ENCODE measurements at regions not wholly inside any gene's neighbourhood (a gene's known extent, or its start where the extent isn't known, plus 50 kb on each side); places are given as distances from the start of the nearest gene placed in this dataset.

- Histone ChIP-seq H2AFZ (ENCODE audit: control insufficient read depth, low read depth, low read length) (no peak overlapping the region), H3K4me1 (ENCODE audit: control insufficient read depth, insufficient read depth, low read length) (no peaks in the 10 kb centered on the region), H3K9me3 (replicated peaks; ENCODE audit: control insufficient read depth, insufficient read depth, low read length) (no peaks in the 10 kb centered on the region), H3K4me2 (ENCODE audit: control insufficient read depth, insufficient read depth) (no peak overlapping the region), H4K20me1 (ENCODE audit: control insufficient read depth, insufficient read depth) (no peaks in the 10 kb centered on the region), H3K27me3 (replicated peaks in 1 of 2; ENCODE audit: control insufficient read depth in 2 of 2, insufficient read depth in 2 of 2, low read length in 1 of 2) (no peaks in the 10 kb centered on the region), H3K4me3 (no peak overlapping the region), H3K79me2 (ENCODE audit: control insufficient read depth, insufficient read depth, low read length) (no peaks in the 10 kb centered on the region), H3K27ac (ENCODE audit: control insufficient read depth, insufficient read depth) (no peak overlapping the region), H3K36me3 (ENCODE audit: control insufficient read depth in 2 of 2, insufficient read depth in 2 of 2, low read length in 1 of 2) (no peaks in the 10 kb centered on the region), H3K9ac (ENCODE audit: control insufficient read depth, insufficient read depth, low read length) (no peak overlapping the region)
- in situ Hi-C loops (cut with MboI), result no loop called here
- BruUV-seq (replicated peaks), result no TSS peak
- FAIRE-seq (no peak), DNase-seq (ENCODE audit: low read depth, low spot score) (no peak), ATAC-seq (no peak)
- ChIA-PET SMC1A (ENCODE audit: uncharacterized antibody, unreplicated experiment) (no interaction called here), CTCF (interaction anchor here (0.7 kb wide), 1 partner anchor 886 kb away, joined by 3 read pairs; no protein-coding TSS in a partner anchor), POLR2A (no interaction called here), RAD21 (ENCODE audit: unreplicated experiment) (no interaction called here)
- no peak for TF ChIP-seq ZNF687 (IDR thresholded peaks at IDR 0.05)
- TF ChIP-seq STAT1 (conservative IDR thresholded peaks at IDR 0.05), result no peak
- TF ChIP-seq RAD51 (IDR thresholded peaks at IDR 0.05), result no peak
- TF ChIP-seq IRF4 (IDR thresholded peaks at IDR 0.05; ENCODE audit: low read depth, low read length), result no peak
- no peak for TF ChIP-seq DPF2 (IDR thresholded peaks at IDR 0.05)
- TF ChIP-seq ZNF24 (IDR thresholded peaks at IDR 0.05), result no peak
- TF ChIP-seq MYB (IDR thresholded peaks at IDR 0.05; ENCODE audit: borderline replicate concordance, low read depth, low read length), result no peak
- TF ChIP-seq FOS (IDR thresholded peaks at IDR 0.05; ENCODE audit: borderline replicate concordance, extremely low read depth, insufficient read length), result no peak
- no peak for TF ChIP-seq CBX5 (IDR thresholded peaks at IDR 0.05; ENCODE audit: low read depth)
- no peak for TF ChIP-seq EP300 (IDR thresholded peaks at IDR 0.05; ENCODE audit: borderline replicate concordance in 1 of 2, control insufficient read depth in 1 of 2, low read depth in 2 of 2, low read length in 2 of 2)
- 3% methylated on average over 2 of the region's 2 CpGs for WGBS (ENCODE audit: insufficient coverage, insufficient replicate concordance, low lambda C conversion rate, missing lambda C conversion rate)
- intact Hi-C loops (cut with micrococcal nuclease; ENCODE audit: unreplicated experiment), result no loop called here
These were observed 350.1 kb upstream of the DACH1 start for GRCh38 chr13:72217142-72217541.
